Muscle layer of duodenum (tissue), 2 donors: ENCODE measurements at regions not wholly inside any gene's neighbourhood (a gene's known extent, or its start where the extent isn't known, plus 50 kb on each side); places are given as distances from the start of the nearest gene placed in this dataset.

Experiments used
- H3K27ac ChIP-seq: one replicate; pipeline ENCODE4 v1.7.0; 2013; ENCODE audit warnings: mild to moderate bottlenecking, low read length
- H3K27me3 ChIP-seq: one replicate; pipeline ENCODE4 v1.7.0; 2013; ENCODE audit warnings: low read depth, mild to moderate bottlenecking, control low read depth, low read length
- H3K36me3 ChIP-seq, 2 donors: one replicate each; pipeline ENCODE4 v1.7.0; 2013; ENCODE audit warnings: low read length in 2 of 2, control low read depth in 1 of 2, mild to moderate bottlenecking in 1 of 2; ENCODE audit not compliant: insufficient read depth in 2 of 2, control insufficient read depth in 1 of 2
- H3K4me1 ChIP-seq, 2 donors: one replicate each; pipeline ENCODE4 v1.7.0; 2013; ENCODE audit warnings: low read length in 2 of 2, mild to moderate bottlenecking in 2 of 2, control low read depth in 1 of 2, moderate library complexity in 1 of 2; ENCODE audit not compliant: insufficient read depth in 2 of 2, control insufficient read depth in 1 of 2
- H3K4me3 ChIP-seq, 2 donors: one replicate each; pipeline ENCODE4 v1.7.0; 2013; ENCODE audit warnings: low read length in 2 of 2, low read depth in 1 of 2, mild to moderate bottlenecking in 1 of 2
- H3K9me3 ChIP-seq, 2 donors: one replicate each; pipeline ENCODE4 v1.7.0; 2013; ENCODE audit warnings: low read length in 2 of 2, control low read depth in 1 of 2, mild to moderate bottlenecking in 1 of 2; ENCODE audit not compliant: control insufficient read depth in 1 of 2
- donor health status: healthy.

DNA sequence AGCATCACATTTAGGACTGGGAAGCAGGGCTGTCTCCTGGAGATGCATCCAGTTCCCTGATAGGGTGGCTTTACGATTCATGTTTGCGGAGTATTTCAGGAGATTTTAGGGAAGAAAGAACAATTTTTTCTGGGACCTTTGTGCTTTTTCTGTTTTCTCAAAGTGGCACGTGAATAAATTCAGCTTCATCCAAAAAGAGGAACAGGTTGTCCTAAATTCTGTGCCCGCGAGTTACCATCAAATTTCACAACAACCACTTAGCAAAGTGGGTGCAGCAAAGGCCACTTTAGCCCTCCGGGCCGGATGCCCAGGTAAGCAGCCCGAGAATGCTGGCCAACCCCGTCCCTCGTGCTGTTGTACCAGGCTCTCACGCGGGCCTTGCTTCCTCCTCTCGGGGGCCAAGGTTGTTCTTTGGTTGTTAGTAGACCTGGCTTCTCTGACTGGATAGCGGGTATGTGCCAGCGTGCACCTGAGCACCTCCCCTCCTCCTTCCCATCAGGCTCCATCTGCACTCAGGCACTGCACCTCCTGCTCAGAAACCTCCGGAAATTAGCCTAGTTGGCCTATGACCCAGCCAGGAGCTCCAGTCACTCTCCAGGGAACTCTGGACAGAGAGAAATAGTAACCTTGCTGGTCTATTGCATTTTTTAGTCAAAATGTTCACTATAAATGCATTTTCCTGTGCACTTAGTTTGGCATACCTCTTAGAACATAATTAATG is 83.0 kb downstream of the CMPK2 start:
- Histone ChIP-seq H3K27me3 (no peaks in the 10 kb centered on the region), H3K9me3 (no peaks in the 10 kb centered on the region), H3K27ac (no peak overlapping the region), H3K4me3 (no peak overlapping the region), H3K4me1 (no peaks in the 10 kb centered on the region), H3K36me3 (no peaks in the 10 kb centered on the region)

DNA sequence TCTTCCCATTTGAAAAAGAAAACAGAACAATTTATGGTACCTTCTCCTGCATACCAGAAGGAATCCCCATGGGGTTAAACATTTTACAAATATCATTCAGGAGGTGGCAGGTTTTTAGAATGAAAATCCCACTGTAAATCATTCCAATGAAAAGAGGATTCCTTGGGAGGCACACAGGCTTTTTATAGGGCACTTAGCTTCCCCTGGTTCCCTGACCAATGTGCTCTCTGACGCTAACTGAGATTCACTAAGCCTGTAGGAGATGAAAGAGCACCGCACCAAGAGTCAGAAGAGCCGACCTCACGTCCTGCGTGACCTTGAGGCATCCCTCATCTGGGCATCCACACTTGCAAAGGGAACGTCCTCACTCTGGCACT is 82.5 kb downstream of the CMPK2 start:
- Histone ChIP-seq H3K27me3 (no peaks in the 10 kb centered on the region), H3K4me3 (no peak overlapping the region), H3K9me3 (no peaks in the 10 kb centered on the region), H3K27ac (no peak overlapping the region), H3K36me3 (no peaks in the 10 kb centered on the region), H3K4me1 (no peaks in the 10 kb centered on the region)

DNA sequence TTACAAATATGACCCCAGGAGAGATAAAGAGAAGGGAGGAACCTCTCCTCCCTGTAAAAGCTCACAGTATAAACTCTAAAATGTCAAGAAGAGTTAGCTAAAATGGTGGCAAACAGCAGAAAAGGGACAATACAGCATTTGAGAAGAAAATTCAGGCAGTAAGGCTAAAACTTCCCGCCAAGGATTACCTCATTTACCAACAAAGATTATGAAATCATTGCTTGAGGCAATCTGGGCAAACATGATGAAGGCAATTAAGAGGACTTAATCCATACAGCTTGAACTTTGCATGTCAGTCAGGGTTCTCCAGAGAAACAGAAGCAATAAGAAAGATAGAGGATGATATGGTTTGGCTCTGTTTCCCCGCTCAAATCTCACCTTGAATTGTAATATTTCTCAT is 81.4 kb downstream of the CMPK2 start:
- H3K27ac ChIP-seq, result no peak overlapping the region
- H3K4me3 ChIP-seq, result no peak overlapping the region
- H3K9me3 ChIP-seq, result no peaks in the 10 kb centered on the region
- H3K4me1 ChIP-seq, result no peaks in the 10 kb centered on the region
- no peaks in the 10 kb centered on the region for H3K27me3 ChIP-seq
- no peaks in the 10 kb centered on the region for H3K36me3 ChIP-seq

DNA sequence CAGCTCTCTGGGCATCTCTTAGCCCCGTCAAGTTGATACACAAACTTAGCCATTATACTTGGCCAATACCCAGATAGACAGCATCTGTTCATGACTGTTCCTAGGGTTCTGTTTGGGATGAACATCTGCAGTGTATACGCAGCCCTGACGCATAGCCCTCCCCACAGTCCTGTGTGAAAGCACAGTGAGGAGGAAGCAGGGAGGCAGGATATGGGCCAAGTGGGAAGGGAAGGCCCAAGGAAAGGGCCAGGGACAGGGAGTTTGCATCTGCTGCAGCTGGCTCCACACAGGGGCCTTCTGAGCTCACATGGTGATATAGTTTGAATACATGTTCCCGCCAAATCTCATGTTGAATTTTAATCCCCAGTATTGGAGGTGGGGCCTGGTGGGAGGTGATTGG is 80.2 kb downstream of the CMPK2 start:
- no peaks in the 10 kb centered on the region for H3K36me3 ChIP-seq
- H3K4me3 ChIP-seq, result no peak overlapping the region
- no peaks in the 10 kb centered on the region for H3K9me3 ChIP-seq
- no peaks in the 10 kb centered on the region for H3K27me3 ChIP-seq
- H3K27ac ChIP-seq, result no peak overlapping the region
- H3K4me1 ChIP-seq, result no peaks in the 10 kb centered on the region

DNA sequence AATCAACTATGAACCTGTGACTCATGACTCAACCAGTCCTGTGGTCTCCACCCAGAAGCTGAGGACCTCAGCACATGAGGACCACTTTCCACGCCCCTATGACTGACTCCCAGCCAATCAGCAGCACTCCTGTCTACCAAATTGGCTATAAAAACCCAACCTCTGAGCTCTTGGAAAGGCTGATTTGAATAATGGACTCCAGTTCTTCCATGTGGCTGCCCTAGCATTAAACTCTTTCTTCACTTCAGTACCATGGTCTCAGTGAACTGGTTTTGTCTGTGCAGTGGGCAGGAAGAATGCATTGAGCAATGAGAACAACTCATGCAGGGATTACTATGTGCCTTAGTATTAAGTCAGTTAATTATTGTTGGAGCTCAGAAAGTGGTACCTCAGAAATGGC is 78.3 kb downstream of the CMPK2 start:
- Histone ChIP-seq H3K27ac (no peak overlapping the region), H3K4me1 (no peaks in the 10 kb centered on the region), H3K36me3 (no peaks in the 10 kb centered on the region), H3K9me3 (no peaks in the 10 kb centered on the region), H3K27me3 (no peaks in the 10 kb centered on the region), H3K4me3 (no peak overlapping the region)

DNA sequence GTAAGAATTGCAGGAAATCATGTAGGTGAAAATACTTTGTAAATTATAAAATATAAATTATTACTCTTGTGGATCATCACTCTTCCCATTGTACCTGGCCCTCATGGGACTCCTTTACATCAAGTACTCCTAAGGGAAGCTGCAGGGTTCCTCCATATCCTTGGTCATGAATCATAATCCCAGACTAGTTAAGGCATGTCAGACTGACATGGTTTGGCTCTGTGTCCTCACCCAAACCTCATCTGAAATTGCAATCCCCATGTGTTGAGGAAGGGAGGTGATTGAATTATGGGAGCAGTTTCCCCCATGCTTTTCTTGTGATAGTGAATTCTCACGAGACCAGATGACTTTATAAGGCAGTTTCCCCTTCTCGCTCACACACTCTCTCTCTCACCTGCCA is 77.1 kb downstream of the CMPK2 start:
- H3K4me3 ChIP-seq, result no peak overlapping the region
- H3K27me3 ChIP-seq, result no peaks in the 10 kb centered on the region
- no peak overlapping the region for H3K27ac ChIP-seq
- peaks cover 0 to 3% of the 10 kb centered on the region in 2 donors for H3K4me1 ChIP-seq
- no peaks in the 10 kb centered on the region for H3K36me3 ChIP-seq
- H3K9me3 ChIP-seq, result no peaks in the 10 kb centered on the region

DNA sequence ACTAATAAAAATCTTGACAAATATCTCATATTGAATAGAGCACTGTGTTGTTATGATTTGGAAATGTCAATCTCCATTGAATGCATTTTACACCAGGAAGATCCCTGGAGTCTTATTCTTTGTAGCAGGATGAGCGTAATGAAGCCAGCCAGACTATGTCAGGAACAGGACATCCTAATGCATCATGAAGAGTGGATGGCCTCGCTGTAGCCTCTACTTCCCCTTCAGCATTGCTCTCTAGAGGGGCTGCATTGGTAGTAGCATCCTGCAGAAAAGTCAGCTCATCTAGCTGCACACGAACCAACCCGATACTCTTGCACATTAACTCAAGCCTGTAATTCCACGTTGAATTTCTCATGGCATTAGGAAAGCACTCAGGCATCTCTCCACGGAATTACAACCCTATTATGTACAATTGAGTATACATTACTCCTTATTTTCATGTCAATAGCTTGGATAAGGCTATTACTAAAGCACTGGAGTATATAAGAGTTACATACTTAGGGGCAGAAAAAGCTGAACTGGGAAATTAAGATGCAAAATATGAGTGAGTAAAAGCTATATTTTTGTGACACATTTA is 76.1 kb downstream of the CMPK2 start:
- Histone ChIP-seq H3K36me3 (no peaks in the 10 kb centered on the region), H3K27me3 (no peaks in the 10 kb centered on the region), H3K4me3 (no peak overlapping the region), H3K4me1 (peaks cover 0 to 12% of the 10 kb centered on the region in 2 donors), H3K9me3 (no peaks in the 10 kb centered on the region), H3K27ac (no peak overlapping the region)

DNA sequence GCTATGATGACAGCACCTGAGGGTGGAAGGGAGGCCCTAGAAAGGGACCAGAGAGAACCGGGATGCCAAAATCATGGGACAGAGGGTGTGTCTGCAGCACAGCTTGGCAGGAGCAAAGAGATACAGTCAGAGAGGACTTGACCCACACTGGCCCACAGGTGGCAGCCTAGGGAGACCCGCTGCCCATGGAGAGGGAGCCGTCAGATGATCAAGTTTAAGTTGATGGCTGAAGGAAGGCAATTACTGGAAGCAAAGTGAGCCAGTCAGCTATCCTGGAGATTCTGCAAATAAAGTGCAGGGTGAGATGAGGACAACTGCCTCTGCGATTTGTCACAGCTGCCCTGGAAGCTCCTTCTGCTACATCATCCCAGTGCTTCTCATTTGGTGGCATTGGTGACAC is 74.0 kb downstream of the CMPK2 start:
- H3K36me3 ChIP-seq, result no peaks in the 10 kb centered on the region
- no peak overlapping the region for H3K27ac ChIP-seq
- H3K9me3 ChIP-seq, result no peaks in the 10 kb centered on the region
- no peaks in the 10 kb centered on the region for H3K27me3 ChIP-seq
- H3K4me1 ChIP-seq, result peaks cover 0 to 12% of the 10 kb centered on the region in 2 donors
- no peak overlapping the region for H3K4me3 ChIP-seq

DNA sequence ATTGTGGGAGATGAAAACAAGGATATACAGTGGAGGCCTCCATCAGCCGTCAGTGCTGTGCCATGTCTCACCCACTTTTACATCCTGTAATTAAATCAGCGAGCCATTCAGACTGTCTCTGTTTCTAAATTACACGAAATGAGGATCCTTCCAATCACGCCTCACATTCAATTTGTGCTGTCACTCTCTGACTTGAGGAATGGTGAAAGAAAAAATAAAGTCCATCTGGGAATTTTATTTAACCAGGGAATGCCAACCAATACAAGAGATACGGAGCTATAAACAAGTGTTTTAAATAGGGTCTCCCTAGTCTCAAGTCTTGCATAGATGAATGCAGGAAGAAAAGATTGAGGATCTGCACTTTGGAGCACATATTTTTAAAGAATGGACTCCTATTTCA is 72.8 kb downstream of the CMPK2 start:
- Histone ChIP-seq H3K27ac (no peak overlapping the region), H3K4me1 (peaks cover 0 to 12% of the 10 kb centered on the region in 2 donors), H3K27me3 (no peaks in the 10 kb centered on the region), H3K9me3 (no peaks in the 10 kb centered on the region), H3K36me3 (no peaks in the 10 kb centered on the region), H3K4me3 (no peak overlapping the region)

DNA sequence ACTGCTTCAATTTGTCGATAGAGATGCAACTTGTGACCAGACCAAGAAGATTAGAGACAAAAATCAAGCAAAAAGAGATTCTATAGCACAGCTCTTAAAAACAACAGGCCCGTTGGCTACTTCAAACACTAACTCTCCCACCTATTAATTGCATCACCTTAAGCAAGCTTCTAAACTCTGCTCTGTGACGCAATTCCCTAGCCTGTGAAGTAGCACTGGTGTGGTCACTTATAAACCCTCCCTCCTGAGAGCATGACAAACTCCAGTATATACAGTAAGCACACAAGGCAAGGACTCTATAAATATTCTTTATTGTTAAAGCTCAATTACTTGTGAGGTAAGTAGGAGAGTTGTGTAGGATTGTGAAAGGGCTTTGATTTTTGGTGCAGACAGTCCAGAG is 72.3 kb downstream of the CMPK2 start:
- no peaks in the 10 kb centered on the region for H3K27me3 ChIP-seq
- H3K4me1 ChIP-seq, result peaks cover 0 to 12% of the 10 kb centered on the region in 2 donors
- H3K27ac ChIP-seq, result no peak overlapping the region
- no peaks in the 10 kb centered on the region for H3K9me3 ChIP-seq
- no peak overlapping the region for H3K4me3 ChIP-seq
- no peaks in the 10 kb centered on the region for H3K36me3 ChIP-seq

DNA sequence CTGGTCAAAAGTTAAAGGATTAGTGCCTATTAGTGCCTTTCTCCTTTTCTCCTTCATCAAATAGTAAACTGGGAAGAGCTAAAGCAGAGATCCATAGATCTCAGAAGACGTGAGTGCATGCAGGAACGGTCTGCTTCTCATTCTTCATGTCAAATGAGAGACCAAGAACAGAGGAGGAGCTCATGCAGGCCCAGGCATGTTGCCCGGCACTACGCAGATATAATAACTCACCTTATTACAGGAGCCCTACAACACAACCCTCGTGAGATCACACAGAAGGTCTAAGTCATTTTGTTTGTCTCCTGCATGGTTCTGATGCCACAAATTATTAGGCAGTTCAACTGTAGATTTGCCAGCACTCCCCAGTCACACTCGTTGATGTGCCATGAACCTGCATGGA is 71.8 kb downstream of the CMPK2 start:
- Histone ChIP-seq H3K36me3 (no peaks in the 10 kb centered on the region), H3K4me3 (no peak overlapping the region), H3K9me3 (no peaks in the 10 kb centered on the region), H3K4me1 (peaks cover 0 to 12% of the 10 kb centered on the region in 2 donors), H3K27me3 (no peaks in the 10 kb centered on the region), H3K27ac (no peak overlapping the region)

DNA sequence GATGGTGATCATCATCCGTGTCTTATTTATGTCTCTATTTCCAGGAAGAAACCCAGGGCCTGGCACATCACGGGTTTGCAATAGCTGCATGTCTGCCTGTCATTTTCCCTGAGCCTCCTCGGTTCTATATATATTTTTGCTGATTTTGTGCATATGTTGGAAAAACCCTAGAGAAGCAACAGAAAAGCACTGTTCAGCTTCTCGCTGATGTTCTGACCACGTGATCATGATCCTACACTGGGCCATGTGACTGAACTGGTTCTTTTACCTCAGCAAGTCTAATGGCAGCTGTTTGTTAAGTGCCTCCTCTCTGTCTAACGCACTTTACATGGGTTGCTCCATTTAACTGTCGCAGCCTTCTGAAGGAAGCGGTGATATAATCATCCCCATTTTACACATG is 71.3 kb downstream of the CMPK2 start:
- Histone ChIP-seq H3K27me3 (no peaks in the 10 kb centered on the region), H3K4me3 (no peak overlapping the region), H3K4me1 (peaks cover 0 to 12% of the 10 kb centered on the region in 2 donors), H3K27ac (no peak overlapping the region), H3K9me3 (no peaks in the 10 kb centered on the region), H3K36me3 (no peaks in the 10 kb centered on the region)
